HG02798 (cell line): ENCODE measurements at regions not wholly inside any gene's neighbourhood (a gene's known extent, or its start where the extent isn't known, plus 50 kb on each side); places are given as distances from the start of the nearest gene placed in this dataset.

Source experiments
- ATAC-seq: cut with Tn5 transposase; IDR thresholded peaks from one replicate; pipeline ENCODE4 v1.9.1; 2021; ENCODE audit warnings: mild to moderate bottlenecking; ENCODE audit not compliant: unreplicated experiment, poor library complexity

GRCh38 chr6:163929538-163929937, 515.0 kb downstream of the QKI start:
- ATAC-seq = no peak

- ATAC-seq = no peak
Observed at GRCh38 chr6:163926642-163927041, 512.1 kb downstream of the QKI start.

- ATAC-seq = no peak
Observed at GRCh38 chr6:163925839-163926238, 511.3 kb downstream of the QKI start.

- no peak for ATAC-seq
Observed at GRCh38 chr6:163923658-163924411, 509.3 kb downstream of the QKI start.

GRCh38 chr6:163922562-163922961, 508.0 kb downstream of the QKI start:
- no peak for ATAC-seq

GRCh38 chr6:163919652-163920051, 505.1 kb downstream of the QKI start:
- ATAC-seq = no peak

GRCh38 chr6:163916315-163917081, 502.0 kb downstream of the QKI start:
- ATAC-seq = no peak

GRCh38 chr6:163915131-163915530, 500.6 kb downstream of the QKI start:
- ATAC-seq = no peak

GRCh38 chr6:163913045-163913444, 498.5 kb downstream of the QKI start:
- ATAC-seq = no peak

GRCh38 chr6:163906006-163906710, 491.6 kb downstream of the QKI start:
- ATAC-seq = no peak

GRCh38 chr6:163904186-163904585, 489.7 kb downstream of the QKI start:
- ATAC-seq = no peak

GRCh38 chr6:163903541-163903940, 489.0 kb downstream of the QKI start:
- ATAC-seq = no peak

- no peak for ATAC-seq
Observed at GRCh38 chr6:163902993-163903392, 488.5 kb downstream of the QKI start.

- ATAC-seq = no peak
Observed at GRCh38 chr6:163901681-163902080, 487.2 kb downstream of the QKI start.

GRCh38 chr6:163900570-163900969, 486.1 kb downstream of the QKI start:
- no peak for ATAC-seq

- no peak for ATAC-seq
Observed at GRCh38 chr6:163897669-163898068, 483.2 kb downstream of the QKI start.

- no peak for ATAC-seq
Observed at GRCh38 chr6:163897030-163897429, 482.5 kb downstream of the QKI start.

- no peak for ATAC-seq
Observed at GRCh38 chr6:163895162-163895561, 480.6 kb downstream of the QKI start.

GRCh38 chr6:163893609-163894189, 479.2 kb downstream of the QKI start:
- no peak for ATAC-seq

GRCh38 chr6:163892824-163893561, 478.5 kb downstream of the QKI start:
- ATAC-seq = no peak
